ENCODE measurements at regions not wholly inside any gene's neighbourhood (a gene's known extent, or its start where the extent isn't known, plus 50 kb on each side); places are given as distances from the start of the nearest gene placed in this dataset.
"Not testable (repeated sequence)": the region's sequence is repeated elsewhere in the genome, so short reads cannot be mapped to it uniquely, and the experiment has no call there.

DNA sequence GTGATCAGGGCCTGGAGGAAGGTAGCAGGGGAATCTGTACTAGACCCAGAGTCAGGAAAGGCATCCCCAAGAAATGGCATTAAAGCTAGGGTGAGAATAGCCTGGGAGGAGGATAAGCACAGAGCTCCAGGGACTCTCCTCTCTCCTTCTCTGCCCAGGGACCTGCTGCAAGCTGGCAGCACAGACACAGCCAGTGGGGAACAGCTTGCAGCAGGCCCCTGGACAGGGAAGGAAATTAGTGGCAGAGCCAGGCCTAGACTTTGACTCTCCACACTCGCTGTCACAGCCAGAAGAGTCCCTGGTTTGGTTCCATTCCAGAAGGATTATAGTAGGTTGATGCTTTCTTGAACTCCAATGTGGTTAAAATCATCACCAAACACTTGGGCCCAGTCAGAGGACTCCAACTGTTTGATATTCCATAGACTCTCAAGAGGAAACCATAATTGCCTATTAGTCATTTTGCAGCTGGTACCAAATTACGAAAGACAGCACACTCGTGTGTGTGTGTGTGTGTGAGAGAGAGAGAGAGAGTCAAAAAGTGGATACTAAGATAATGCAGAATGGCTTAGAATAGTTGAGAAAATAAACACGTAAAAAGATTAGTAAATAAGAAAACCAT, 95.5 kb upstream of the ATP8B1 start:
- Mint-ChIP-seq H3K27me3 (peaks cover 2% of the 10 kb centered on the region), H3K4me3 (no peak overlapping the region), H3K4me1 (no peaks in the 10 kb centered on the region), H3K9me3 (ENCODE audit: low read depth) (no peaks in the 10 kb centered on the region), H3K27ac (no peak overlapping the region), H3K36me3 (ENCODE audit: low read depth) (no peaks in the 10 kb centered on the region)
- POLR2A ChIA-PET = no interaction called here
- CTCF ChIA-PET = interaction anchor here (0.7 to 1.2 kb wide), 3 partner anchors 14 to 603 kb away, joined by 3 read pairs; no protein-coding TSS in a partner anchor
- no peak for DNase-seq
- intact Hi-C loops (cut with DNase I, micrococcal nuclease) = no loop called here
- ATAC-seq = no peak

DNA sequence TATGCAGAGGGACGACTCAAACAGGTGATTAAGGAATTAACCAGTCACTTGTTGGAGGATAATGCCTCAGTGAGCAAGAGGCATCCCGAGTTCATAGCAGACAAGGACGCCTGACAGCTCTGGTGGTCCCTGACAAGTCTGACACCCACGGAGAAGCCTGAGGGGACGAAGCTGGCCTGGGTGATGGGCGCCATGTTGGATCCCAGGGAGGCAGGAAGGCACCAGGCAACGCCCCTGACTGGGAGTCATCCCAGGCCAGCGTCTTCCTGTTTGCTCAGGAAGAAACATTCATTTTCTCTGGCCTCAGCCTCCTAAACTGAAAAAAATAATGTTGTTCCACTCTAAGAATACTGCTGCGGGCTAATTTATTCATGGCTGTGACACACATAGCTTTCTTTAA, 92.1 kb upstream of the ATP8B1 start:
- ATAC-seq (no peak), DNase-seq (no peak)
- Mint-ChIP-seq H3K4me3 (no peak overlapping the region), H3K36me3 (ENCODE audit: low read depth) (no peaks in the 10 kb centered on the region), H3K27ac (no peak overlapping the region), H3K9me3 (ENCODE audit: low read depth) (no peaks in the 10 kb centered on the region), H3K4me1 (no peaks in the 10 kb centered on the region), H3K27me3 (peaks cover 2% of the 10 kb centered on the region)
- ChIA-PET POLR2A (no interaction called here), CTCF (no interaction called here)
- intact Hi-C loops (cut with DNase I, micrococcal nuclease) = no loop called here

DNA sequence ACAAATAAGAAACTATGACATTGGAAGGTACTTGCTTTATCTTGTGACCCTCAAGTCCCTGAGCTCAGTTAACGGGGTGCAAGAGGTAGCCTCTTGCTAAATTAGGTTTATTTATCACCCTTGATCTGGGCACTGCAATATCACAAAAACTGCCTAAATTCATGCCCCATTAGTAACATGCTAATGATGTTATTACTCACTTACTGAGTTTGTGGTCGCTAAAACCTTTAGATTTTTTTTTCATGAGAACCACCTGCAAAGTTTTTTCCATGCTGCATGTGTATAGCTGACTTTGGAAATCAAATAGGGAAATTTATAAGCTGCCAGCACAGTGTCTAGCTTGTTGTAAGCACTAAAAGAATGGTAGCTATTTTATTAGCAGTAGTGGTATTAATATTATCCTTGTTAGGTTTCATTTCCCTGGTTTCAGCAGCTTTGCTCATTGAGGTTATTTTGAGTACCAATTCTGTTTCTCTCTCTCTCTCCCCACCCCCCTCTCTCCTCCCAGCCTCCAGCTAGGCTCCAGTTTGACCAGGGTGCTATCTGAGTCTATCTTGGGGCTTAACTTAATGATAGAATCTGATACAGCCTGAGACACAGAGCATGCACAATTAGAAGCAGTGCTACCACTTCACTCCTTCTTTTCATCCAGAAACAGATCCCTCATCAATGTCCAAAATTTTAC, 88.7 kb upstream of the ATP8B1 start:
- POLR2A ChIA-PET = no interaction called here
- no peak overlapping the region for H3K4me3 Mint-ChIP-seq
- no peak overlapping the region for H3K27ac Mint-ChIP-seq
- CTCF ChIA-PET = interaction anchor here (0.6 to 1.1 kb wide), 4 partner anchors 10 to 290 kb away, joined by 3 read pairs; no protein-coding TSS in a partner anchor
- DNase-seq (no peak), ATAC-seq (no peak)
- no peaks in the 10 kb centered on the region for H3K36me3 Mint-ChIP-seq (ENCODE audit: low read depth)
- intact Hi-C loops (cut with DNase I, micrococcal nuclease) = no loop called here
- H3K27me3 Mint-ChIP-seq = peaks cover 2% of the 10 kb centered on the region
- no peaks in the 10 kb centered on the region for H3K4me1 Mint-ChIP-seq
- H3K9me3 Mint-ChIP-seq (ENCODE audit: low read depth) = peaks cover 3% of the 10 kb centered on the region

DNA sequence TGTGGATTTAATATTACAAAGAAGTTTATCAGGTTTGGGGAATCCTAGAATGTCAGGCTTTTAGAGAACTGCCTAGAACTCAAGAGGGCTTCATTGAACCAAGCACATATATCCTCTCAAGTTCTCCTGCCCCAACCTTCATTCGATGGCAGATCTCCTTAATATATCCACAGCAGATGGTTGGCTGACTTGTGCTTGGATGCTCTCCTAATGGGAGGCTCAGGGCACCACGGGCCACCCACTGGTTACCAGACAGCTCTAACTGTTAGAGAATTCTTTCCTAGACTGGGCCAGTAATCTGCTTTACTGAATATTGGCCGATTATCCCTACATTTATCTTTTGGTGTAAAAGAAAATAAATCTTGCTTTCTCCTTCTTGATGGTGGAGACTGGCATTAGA, 87.2 kb upstream of the ATP8B1 start:
- DNase-seq (no peak), ATAC-seq (no peak)
- H3K9me3 Mint-ChIP-seq (ENCODE audit: low read depth) = peaks cover 3% of the 10 kb centered on the region
- peaks cover 2% of the 10 kb centered on the region for H3K27me3 Mint-ChIP-seq
- ChIA-PET POLR2A (no interaction called here), CTCF (no interaction called here)
- no peak overlapping the region for H3K4me3 Mint-ChIP-seq
- no peak overlapping the region for H3K27ac Mint-ChIP-seq
- no peaks in the 10 kb centered on the region for H3K36me3 Mint-ChIP-seq (ENCODE audit: low read depth)
- intact Hi-C loops (cut with DNase I, micrococcal nuclease) = no loop called here
- no peaks in the 10 kb centered on the region for H3K4me1 Mint-ChIP-seq

DNA sequence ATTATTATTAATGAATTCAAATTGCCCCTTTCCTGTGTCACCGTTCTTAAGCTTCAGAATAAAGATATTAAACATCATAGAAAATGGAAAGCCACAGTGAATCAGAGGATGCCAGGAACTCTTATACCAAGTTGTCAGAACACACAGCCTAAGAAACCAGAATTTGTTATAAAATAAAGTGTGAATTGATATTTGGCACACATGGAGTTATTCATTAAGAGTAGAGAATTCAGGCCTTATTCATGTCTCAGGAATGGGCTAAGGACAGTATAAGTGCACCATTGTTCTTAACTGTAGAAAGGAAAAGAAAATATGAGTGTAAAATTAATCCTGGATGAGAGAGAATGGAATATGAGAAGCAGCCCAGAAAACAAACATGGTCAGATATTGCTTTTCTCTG, 86.7 kb upstream of the ATP8B1 start:
- ATAC-seq (no peak), DNase-seq (no peak)
- Mint-ChIP-seq H3K27me3 (peaks cover 2% of the 10 kb centered on the region), H3K27ac (no peak overlapping the region), H3K36me3 (ENCODE audit: low read depth) (no peaks in the 10 kb centered on the region), H3K4me1 (no peaks in the 10 kb centered on the region), H3K9me3 (ENCODE audit: low read depth) (peaks cover 3% of the 10 kb centered on the region), H3K4me3 (no peak overlapping the region)
- intact Hi-C loops (cut with DNase I, micrococcal nuclease) = loop anchor here in 1 of 2 experiments (10.0 kb wide), 2 partner anchors 155 to 605 kb away; partner anchors contain the start of gene NEDD4L
- ChIA-PET CTCF (no interaction called here), POLR2A (no interaction called here)

DNA sequence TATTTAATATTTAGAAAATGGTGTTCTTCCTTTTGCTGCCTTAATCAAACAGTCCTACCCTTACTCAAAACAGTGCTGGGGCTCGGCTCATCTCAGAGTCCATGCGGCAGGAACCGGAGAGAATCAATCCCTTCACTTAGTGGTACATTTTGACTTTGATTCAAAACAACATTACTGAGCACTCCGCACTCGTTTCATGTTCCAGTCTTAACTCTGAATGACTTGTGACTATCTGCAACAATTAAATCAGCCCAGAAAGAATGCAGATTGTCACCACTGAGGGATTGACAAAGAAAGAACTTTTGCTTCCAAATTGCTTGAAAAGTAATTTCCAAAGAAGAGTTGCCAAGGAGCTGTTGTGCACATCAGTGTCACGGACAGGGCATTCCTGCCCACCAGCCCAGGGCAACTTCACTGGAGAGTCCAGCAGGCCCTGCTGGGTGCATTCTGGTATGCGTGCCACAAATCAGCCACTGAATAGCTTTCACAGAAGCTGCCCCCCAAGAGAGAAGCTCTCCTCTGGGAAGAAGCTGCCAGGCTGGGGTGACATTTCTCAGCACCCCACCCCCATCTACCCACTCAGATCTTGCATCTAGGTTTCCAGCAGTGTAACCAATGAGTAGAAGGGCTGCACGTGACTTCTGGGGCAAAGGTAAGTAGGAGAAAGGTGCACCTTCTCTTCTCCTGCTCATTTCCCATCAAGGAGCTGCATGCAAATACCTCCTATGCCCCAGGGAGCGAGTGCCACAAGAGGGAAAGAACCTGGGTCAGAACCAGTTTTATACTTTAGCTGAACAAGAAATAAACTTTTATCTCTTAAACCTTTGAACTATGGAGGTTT, 84.6 kb upstream of the ATP8B1 start:
- no peak overlapping the region for H3K27ac Mint-ChIP-seq
- H3K36me3 Mint-ChIP-seq (ENCODE audit: low read depth) = no peaks in the 10 kb centered on the region
- no peak for ATAC-seq
- ChIA-PET POLR2A (no interaction called here), CTCF (interaction anchor here (0.8 to 1.6 kb wide), 2 partner anchors 17 to 253 kb away, joined by 4 read pairs; no protein-coding TSS in a partner anchor)
- peaks cover 2% of the 10 kb centered on the region for H3K27me3 Mint-ChIP-seq
- peaks cover 3% of the 10 kb centered on the region for H3K9me3 Mint-ChIP-seq (ENCODE audit: low read depth)
- H3K4me1 Mint-ChIP-seq = no peaks in the 10 kb centered on the region
- intact Hi-C loops (cut with DNase I, micrococcal nuclease) = loop anchor here in 1 of 2 experiments (10.0 kb wide), 2 partner anchors 157 to 607 kb away; partner anchors contain the start of gene NEDD4L
- no peak for DNase-seq
- H3K4me3 Mint-ChIP-seq = no peak overlapping the region

DNA sequence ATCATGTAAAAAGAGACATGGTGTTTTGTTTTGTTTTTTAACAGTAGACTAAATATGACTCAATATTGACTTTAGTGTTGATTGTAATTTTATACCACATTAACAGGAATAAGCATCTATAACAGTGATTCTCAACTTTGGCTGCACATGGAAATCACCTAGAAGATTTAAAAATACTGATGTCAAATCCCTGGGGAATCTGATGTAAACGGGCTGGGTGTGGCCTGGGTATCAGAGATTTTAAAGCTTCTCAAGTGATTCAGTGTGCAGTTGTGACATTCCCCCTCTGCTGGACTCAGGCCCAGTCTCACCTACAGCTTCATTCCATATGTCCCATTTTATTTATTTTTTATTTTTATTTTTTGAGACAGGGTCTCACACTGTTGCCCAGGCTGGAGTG, 82.8 kb upstream of the ATP8B1 start:
- intact Hi-C loops (cut with DNase I, micrococcal nuclease) = loop anchor here in 1 of 2 experiments (10.0 kb wide), 2 partner anchors 159 to 609 kb away; partner anchors contain the start of gene NEDD4L
- DNase-seq = no peak
- Mint-ChIP-seq H3K4me1 (peaks cover 2% of the 10 kb centered on the region), H3K27me3 (peaks cover 5% of the 10 kb centered on the region), H3K9me3 (ENCODE audit: low read depth) (peaks cover 3% of the 10 kb centered on the region), H3K4me3 (no peak overlapping the region), H3K27ac (no peak overlapping the region), H3K36me3 (ENCODE audit: low read depth) (no peaks in the 10 kb centered on the region)
- ChIA-PET POLR2A (no interaction called here), CTCF (interaction anchor here (0.6 to 1.0 kb wide), 3 partner anchors 77 to 878 kb away, joined by 3 to 4 read pairs (median 3); no protein-coding TSS in a partner anchor)
- ATAC-seq = no peak

DNA sequence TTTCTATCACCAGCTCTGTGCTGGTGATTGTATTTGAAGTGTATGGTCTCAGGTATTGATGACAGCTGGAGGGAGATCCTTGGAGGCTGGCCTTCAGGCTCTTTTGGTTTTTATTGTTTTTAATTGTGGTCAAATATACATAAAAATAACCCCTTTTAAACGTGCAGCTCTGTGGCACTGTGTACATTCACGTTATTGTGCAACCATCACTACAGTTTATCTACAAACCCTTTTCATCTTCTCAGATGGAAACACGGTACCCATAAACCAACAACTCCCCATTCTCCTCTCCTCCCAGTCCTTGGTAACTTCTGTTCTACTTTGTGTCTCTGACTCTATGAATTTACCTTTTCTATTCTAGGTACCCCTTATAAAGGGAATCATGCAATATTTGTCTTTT, 79.3 kb upstream of the ATP8B1 start:
- Mint-ChIP-seq H3K27ac (no peak overlapping the region), H3K4me1 (peaks cover 2% of the 10 kb centered on the region), H3K27me3 (peaks cover 9% of the 10 kb centered on the region), H3K9me3 (ENCODE audit: low read depth) (peaks cover 5% of the 10 kb centered on the region), H3K4me3 (no peak overlapping the region), H3K36me3 (ENCODE audit: low read depth) (no peaks in the 10 kb centered on the region)
- CTCF ChIA-PET = interaction anchor here (0.6 to 4.0 kb wide), 24 partner anchors 10 to 1142 kb away, joined by 3 to 31 read pairs (median 4); partner anchors contain the start of gene NEDD4L
- intact Hi-C loops (cut with DNase I, micrococcal nuclease) = loop anchor here (1.0 to 10.0 kb wide), 6 partner anchors 162 to 612 kb away; partner anchors contain the start of gene NEDD4L (in 1 of the 2)
- no peak for ATAC-seq
- POLR2A ChIA-PET = no interaction called here
- no peak for DNase-seq

DNA sequence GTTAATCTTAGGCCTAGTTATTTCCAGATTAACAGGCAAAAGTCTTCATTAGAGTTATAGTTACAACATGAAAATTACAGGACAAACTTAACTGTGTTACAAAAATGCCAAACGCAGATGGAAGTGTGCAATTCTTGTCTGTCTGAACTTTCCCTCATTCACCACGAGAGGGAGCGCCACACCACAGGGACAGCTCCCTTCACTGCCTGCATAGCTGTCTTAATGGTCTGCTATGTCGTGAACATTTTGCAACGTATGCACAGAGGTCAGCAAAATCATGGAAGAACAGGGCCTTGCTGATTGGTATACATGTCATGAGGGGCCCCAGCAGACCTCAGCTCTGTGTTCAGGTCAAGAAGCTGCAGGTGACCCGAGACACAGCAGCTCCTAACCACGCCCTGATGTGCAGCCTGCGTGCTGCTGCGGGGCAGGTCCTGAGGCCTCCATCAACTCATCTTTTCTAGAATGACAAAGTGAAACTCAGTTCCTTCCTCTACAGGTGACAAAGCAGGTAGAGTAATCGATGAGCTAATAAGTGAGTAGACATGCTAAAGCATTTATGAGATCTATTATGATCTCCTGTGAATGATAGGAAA, 78.8 kb upstream of the ATP8B1 start:
- peaks cover 5% of the 10 kb centered on the region for H3K9me3 Mint-ChIP-seq (ENCODE audit: low read depth)
- intact Hi-C loops (cut with DNase I, micrococcal nuclease) = loop anchor here (1.0 to 10.0 kb wide), 7 partner anchors 163 to 613 kb away; partner anchors contain the start of gene NEDD4L (in 1 of the 2)
- no peak overlapping the region for H3K27ac Mint-ChIP-seq
- H3K4me1 Mint-ChIP-seq = peaks cover 2% of the 10 kb centered on the region
- ATAC-seq = peak; percentile 90
- H3K36me3 Mint-ChIP-seq (ENCODE audit: low read depth) = no peaks in the 10 kb centered on the region
- ChIA-PET POLR2A (no interaction called here), CTCF (interaction anchor here (0.6 to 4.0 kb wide), 25 partner anchors 10 to 1142 kb away, joined by 3 to 31 read pairs (median 4); partner anchors contain the start of gene NEDD4L)
- peak; percentile 74 for DNase-seq
- H3K4me3 Mint-ChIP-seq = no peak overlapping the region
- H3K27me3 Mint-ChIP-seq = peaks cover 13% of the 10 kb centered on the region

DNA sequence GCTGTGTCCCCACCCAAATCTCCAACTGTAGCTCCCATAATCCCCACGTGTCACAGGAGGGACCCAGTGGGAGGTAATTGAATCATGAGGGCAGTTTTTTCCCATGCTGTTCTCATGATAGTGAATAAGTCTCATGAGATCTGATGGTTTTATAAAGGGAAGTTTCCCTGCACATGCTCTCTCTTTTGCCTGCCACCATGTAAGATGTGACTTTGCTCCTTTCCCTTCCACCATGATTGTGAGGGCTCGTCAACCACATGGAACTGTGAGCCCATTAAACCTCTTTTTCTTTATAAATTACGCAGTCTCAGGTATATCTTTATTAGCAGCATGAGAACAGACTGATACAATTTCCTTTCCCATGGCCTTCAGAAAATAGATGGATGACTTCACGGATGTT, 76.8 kb upstream of the ATP8B1 start:
- peaks cover 16% of the 10 kb centered on the region for H3K27me3 Mint-ChIP-seq
- H3K36me3 Mint-ChIP-seq (ENCODE audit: low read depth); H3K4me1 Mint-ChIP-seq; H3K9me3 Mint-ChIP-seq (ENCODE audit: low read depth); ATAC-seq; DNase-seq; H3K4me3 Mint-ChIP-seq; POLR2A ChIA-PET; H3K27ac Mint-ChIP-seq: not testable (repeated sequence)
- CTCF ChIA-PET = interaction anchor here (0.7 kb wide), 1 partner anchor 11 kb away, joined by 3 read pairs; no protein-coding TSS in a partner anchor
- intact Hi-C loops (cut with DNase I, micrococcal nuclease) = loop anchor here in 1 of 2 experiments (5.0 to 10.0 kb wide), 3 partner anchors 165 to 615 kb away; partner anchors contain the start of gene NEDD4L

DNA sequence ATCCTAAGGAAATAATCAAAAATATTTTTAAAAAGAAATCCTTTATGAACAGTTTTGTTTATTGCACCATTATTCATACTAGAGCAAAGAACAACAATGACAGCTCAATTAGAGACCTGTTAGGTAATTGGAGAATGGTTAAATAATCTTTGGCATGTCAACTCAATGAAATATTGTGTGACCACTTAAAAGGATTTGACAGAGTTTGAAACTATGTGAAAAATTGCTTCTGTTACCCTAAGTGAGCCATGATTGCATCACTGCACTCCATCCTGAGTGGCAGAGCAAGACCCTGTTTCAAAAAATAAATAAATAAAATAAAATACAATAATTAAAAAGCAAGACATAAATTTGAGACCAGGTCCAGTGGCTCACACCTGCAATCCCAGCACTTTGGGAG, 66.1 kb upstream of the ATP8B1 start:
- peaks cover 12% of the 10 kb centered on the region for H3K9me3 Mint-ChIP-seq (ENCODE audit: low read depth)
- no peak for DNase-seq
- H3K4me1 Mint-ChIP-seq = no peaks in the 10 kb centered on the region
- no peaks in the 10 kb centered on the region for H3K36me3 Mint-ChIP-seq (ENCODE audit: low read depth)
- no peak overlapping the region for H3K4me3 Mint-ChIP-seq
- no peak overlapping the region for H3K27ac Mint-ChIP-seq
- peaks cover 8% of the 10 kb centered on the region for H3K27me3 Mint-ChIP-seq
- no peak for ATAC-seq
- POLR2A ChIA-PET = no interaction called here
- CTCF ChIA-PET = interaction anchor here (1.4 kb wide), 1 partner anchor 9 kb away, joined by 4 read pairs; no protein-coding TSS in a partner anchor
- intact Hi-C loops (cut with DNase I, micrococcal nuclease) = no loop called here
